Subcutaneous abdominal adipose tissue (tissue), 5 donors: ENCODE measurements at regions not wholly inside any gene's neighbourhood (a gene's known extent, or its start where the extent isn't known, plus 50 kb on each side); places are given as distances from the start of the nearest gene placed in this dataset.
"Not testable (repeated sequence)": the region's sequence is repeated elsewhere in the genome, so short reads cannot be mapped to it uniquely, and the experiment has no call there.

ENCODE experiments used
- H3K27ac ChIP-seq: one replicate; pipeline ENCODE4 v1.7.0; 2013; ENCODE audit warnings: low read depth, mild to moderate bottlenecking, inconsistent platforms, low read length, moderate library complexity
- H3K27me3 ChIP-seq, 5 donors: one replicate each; pipeline ENCODE4 v1.7.0; 2013; ENCODE audit warnings: low read length in 5 of 5, inconsistent platforms in 1 of 5; ENCODE audit not compliant: control insufficient read depth in 5 of 5, insufficient read depth in 4 of 5
- H3K36me3 ChIP-seq, 5 donors: one replicate each; pipeline ENCODE4 v1.7.0; 2013; ENCODE audit warnings: low read length in 5 of 5; ENCODE audit not compliant: control insufficient read depth in 5 of 5, insufficient read depth in 5 of 5
- H3K4me1 ChIP-seq, 5 donors: one replicate each; pipeline ENCODE4 v1.7.0; 2013; ENCODE audit warnings: low read length in 5 of 5, mild to moderate bottlenecking in 3 of 5, moderate library complexity in 1 of 5; ENCODE audit not compliant: control insufficient read depth in 5 of 5, insufficient read depth in 5 of 5
- H3K4me3 ChIP-seq, 5 donors: one replicate each; pipeline ENCODE4 v1.7.0; 2013; ENCODE audit warnings: low read length in 5 of 5, low read depth in 1 of 5
- H3K9ac ChIP-seq, 5 donors: one replicate each; pipeline ENCODE4 v1.7.0; 2013; ENCODE audit warnings: low read length in 5 of 5, mild to moderate bottlenecking in 4 of 5, moderate library complexity in 3 of 5
- H3K9me3 ChIP-seq, 5 donors: one replicate each; pipeline ENCODE4 v1.7.0; 2013; ENCODE audit warnings: low read length in 5 of 5; ENCODE audit not compliant: control insufficient read depth in 5 of 5
- donor health status: healthy.
- donor health status: healthy.
- donor health status: healthy.
- donor health status: healthy.
- donor health status: healthy.

GRCh38 chr9:26219961-26220360 lies 541.7 kb upstream of the TUSC1 start:
- Histone ChIP-seq H3K27ac (no peak overlapping the region), H3K9me3 (peaks cover 0 to 3% (median 0%) of the 10 kb centered on the region in 5 donors), H3K9ac (no peak overlapping the region), H3K4me3 (no peak overlapping the region), H3K4me1 (peaks cover 0 to 1% (median 0%) of the 10 kb centered on the region in 5 donors), H3K27me3 (no peaks in the 10 kb centered on the region), H3K36me3 (no peaks in the 10 kb centered on the region)

GRCh38 chr9:26216702-26217101 lies 538.5 kb upstream of the TUSC1 start:
- no peak overlapping the region for H3K27ac ChIP-seq

GRCh38 chr9:26214713-26215444 lies 536.6 kb upstream of the TUSC1 start:
- not testable (repeated sequence) for H3K4me3 ChIP-seq, H3K27ac ChIP-seq, H3K9ac ChIP-seq

More at GRCh38 chr9:26216702-26217101, 538.5 kb upstream of the TUSC1 start:
- no peak overlapping the region for H3K9ac ChIP-seq
- H3K27me3 ChIP-seq, result no peaks in the 10 kb centered on the region
- no peak overlapping the region for H3K4me3 ChIP-seq
- H3K36me3 ChIP-seq, result no peaks in the 10 kb centered on the region
- H3K4me1 ChIP-seq, result no peaks in the 10 kb centered on the region
- peaks cover 0 to 3% (median 0%) of the 10 kb centered on the region in 5 donors for H3K9me3 ChIP-seq

GRCh38 chr9:26210338-26210851 lies 532.2 kb upstream of the TUSC1 start:
- Histone ChIP-seq H3K4me1 (peaks cover 0 to 7% (median 3%) of the 10 kb centered on the region in 5 donors), H3K9ac (no peak overlapping the region), H3K4me3 (no peak overlapping the region), H3K9me3 (no peaks in the 10 kb centered on the region), H3K27ac (no peak overlapping the region), H3K36me3 (no peaks in the 10 kb centered on the region), H3K27me3 (no peaks in the 10 kb centered on the region)

More at GRCh38 chr9:26214713-26215444, 536.6 kb upstream of the TUSC1 start:
- not testable (repeated sequence) for H3K27me3 ChIP-seq, H3K4me1 ChIP-seq, H3K9me3 ChIP-seq, H3K36me3 ChIP-seq

GRCh38 chr9:26205261-26205660 lies 527.0 kb upstream of the TUSC1 start:
- Histone ChIP-seq H3K4me3 (no peak overlapping the region), H3K4me1 (peaks cover 0 to 5% (median 0%) of the 10 kb centered on the region in 5 donors), H3K27me3 (no peaks in the 10 kb centered on the region), H3K9me3 (no peaks in the 10 kb centered on the region), H3K9ac (no peak overlapping the region), H3K27ac (no peak overlapping the region), H3K36me3 (no peaks in the 10 kb centered on the region)

GRCh38 chr9:26193237-26193636 lies 515.0 kb upstream of the TUSC1 start:
- no peak overlapping the region for H3K9ac ChIP-seq
- H3K4me3 ChIP-seq, result no peak overlapping the region
- peaks cover 0 to 15% (median 10%) of the 10 kb centered on the region in 5 donors for H3K9me3 ChIP-seq
- no peaks in the 10 kb centered on the region for H3K27me3 ChIP-seq
- no peak overlapping the region for H3K27ac ChIP-seq
- H3K36me3 ChIP-seq, result no peaks in the 10 kb centered on the region
- H3K4me1 ChIP-seq, result no peaks in the 10 kb centered on the region

- no peaks in the 10 kb centered on the region for H3K27me3 ChIP-seq
- no peak overlapping the region for H3K9ac ChIP-seq
- peaks cover 0 to 20% (median 9%) of the 10 kb centered on the region in 5 donors for H3K9me3 ChIP-seq
- H3K4me1 ChIP-seq, result no peaks in the 10 kb centered on the region
- H3K27ac ChIP-seq, result no peak overlapping the region
- no peaks in the 10 kb centered on the region for H3K36me3 ChIP-seq
- H3K4me3 ChIP-seq, result no peak overlapping the region
Observed at GRCh38 chr9:26191711-26192110, 513.5 kb upstream of the TUSC1 start.

- peaks cover 0 to 5% (median 0%) of the 10 kb centered on the region in 5 donors for H3K4me1 ChIP-seq
- no peak overlapping the region for H3K27ac ChIP-seq
- no peak overlapping the region for H3K4me3 ChIP-seq
- H3K9me3 ChIP-seq, result no peaks in the 10 kb centered on the region
- no peak overlapping the region for H3K9ac ChIP-seq
- no peaks in the 10 kb centered on the region for H3K36me3 ChIP-seq
- H3K27me3 ChIP-seq, result no peaks in the 10 kb centered on the region
Observed at GRCh38 chr9:26181836-26182235, 503.6 kb upstream of the TUSC1 start.

- H3K36me3 ChIP-seq, result no peaks in the 10 kb centered on the region
- H3K4me1 ChIP-seq, result peaks cover 0 to 4% (median 0%) of the 10 kb centered on the region in 5 donors
- H3K9me3 ChIP-seq, result no peaks in the 10 kb centered on the region
- no peak overlapping the region for H3K4me3 ChIP-seq
- no peak overlapping the region for H3K27ac ChIP-seq
- H3K27me3 ChIP-seq, result no peaks in the 10 kb centered on the region
- H3K9ac ChIP-seq, result no peak overlapping the region
Observed at GRCh38 chr9:26176628-26177027, 498.4 kb upstream of the TUSC1 start.

GRCh38 chr9:26175264-26175663 lies 497.0 kb upstream of the TUSC1 start:
- Histone ChIP-seq H3K27ac (no peak overlapping the region), H3K27me3 (no peaks in the 10 kb centered on the region), H3K4me3 (no peak overlapping the region), H3K4me1 (peaks cover 0 to 8% (median 5%) of the 10 kb centered on the region in 5 donors), H3K36me3 (no peaks in the 10 kb centered on the region), H3K9me3 (no peaks in the 10 kb centered on the region), H3K9ac (no peak overlapping the region)
